Renal pelvis (tissue), 1 donor: ENCODE measurements at regions not wholly inside any gene's neighbourhood (a gene's known extent, or its start where the extent isn't known, plus 50 kb on each side); places are given as distances from the start of the nearest gene placed in this dataset.
"Not testable (repeated sequence)": the region's sequence is repeated elsewhere in the genome, so short reads cannot be mapped to it uniquely, and the experiment has no call there.

Source experiments
- DNase-seq: peaks from one replicate; pipeline ENCODE4 v3.0.0-alpha.2; 2013

DNA sequence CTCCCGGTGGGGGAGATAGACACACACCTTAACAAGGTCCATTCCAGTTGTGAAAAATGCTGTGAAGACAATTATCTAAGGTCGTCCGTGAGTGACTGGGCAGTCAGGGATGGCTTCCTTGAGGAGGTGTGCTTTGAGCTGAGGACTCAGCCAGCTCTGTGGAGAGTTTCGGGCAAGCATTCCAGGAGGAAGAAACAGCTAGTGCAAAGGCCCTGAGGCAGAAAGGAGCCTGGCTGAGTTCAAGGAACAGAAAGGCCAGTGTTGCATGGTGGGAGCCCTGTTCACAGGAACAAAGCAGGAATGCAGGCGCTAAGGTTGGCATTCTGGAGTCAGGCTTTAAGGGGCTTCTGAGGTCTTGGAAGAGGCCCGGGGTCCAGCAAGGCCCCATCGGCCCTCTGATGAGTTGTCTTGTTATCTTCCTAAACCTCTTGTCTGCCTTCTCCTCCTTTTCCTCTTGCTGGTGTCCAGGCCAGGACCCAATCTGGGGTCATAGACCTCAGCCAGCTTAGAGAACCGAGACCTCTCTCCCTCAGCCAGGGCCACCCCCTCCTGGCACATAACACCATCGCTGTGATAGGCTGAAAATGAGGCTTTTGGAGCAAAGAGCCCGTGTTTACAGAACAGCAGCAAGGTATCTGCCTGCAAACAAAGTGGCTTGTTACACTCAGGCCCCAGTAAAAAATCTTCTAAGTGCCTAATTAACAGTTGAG is 270.2 kb upstream of the MVB12B start:
- DNase-seq, result no peak

DNA sequence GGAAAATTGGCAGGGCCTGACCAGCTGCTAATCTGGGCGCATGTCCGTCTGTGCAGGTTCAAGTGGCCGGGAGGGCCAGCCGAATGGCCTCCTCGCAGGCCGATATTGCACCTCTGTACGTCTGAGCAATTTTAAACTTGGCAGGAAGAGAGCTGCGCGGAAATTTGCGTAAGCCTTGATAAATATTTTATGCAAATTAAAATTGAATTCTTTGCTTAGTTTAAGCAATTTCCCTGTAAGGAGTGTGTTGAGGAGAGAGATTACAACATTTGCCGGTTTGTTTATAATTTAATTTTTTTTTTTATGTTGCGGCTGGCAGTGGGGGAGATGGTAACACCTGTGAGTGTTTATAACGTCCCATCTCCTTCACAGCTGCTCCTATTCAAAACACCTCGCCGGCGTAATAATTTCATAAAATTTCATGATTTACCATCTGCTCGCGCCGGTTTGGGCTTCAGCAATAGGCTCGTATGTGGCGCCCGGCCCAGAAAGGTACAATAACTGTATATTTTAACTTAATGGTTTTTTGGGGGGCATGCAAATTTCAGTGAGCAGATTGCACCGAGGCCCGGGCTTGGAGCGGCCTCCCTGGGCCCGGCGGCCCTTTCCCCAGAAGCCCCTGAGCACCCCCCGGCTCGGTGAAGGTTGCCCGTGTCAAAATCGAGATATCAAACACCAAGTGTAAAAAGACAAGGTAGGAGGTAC is 269.4 kb upstream of the MVB12B start:
- DNase-seq, result no peak

- DNase-seq, result no peak
Observed at GRCh38 chr9:126058011-126058531, 268.6 kb upstream of the MVB12B start.

- no peak for DNase-seq
Observed at GRCh38 chr9:126058591-126058990, 268.0 kb upstream of the MVB12B start.

DNA sequence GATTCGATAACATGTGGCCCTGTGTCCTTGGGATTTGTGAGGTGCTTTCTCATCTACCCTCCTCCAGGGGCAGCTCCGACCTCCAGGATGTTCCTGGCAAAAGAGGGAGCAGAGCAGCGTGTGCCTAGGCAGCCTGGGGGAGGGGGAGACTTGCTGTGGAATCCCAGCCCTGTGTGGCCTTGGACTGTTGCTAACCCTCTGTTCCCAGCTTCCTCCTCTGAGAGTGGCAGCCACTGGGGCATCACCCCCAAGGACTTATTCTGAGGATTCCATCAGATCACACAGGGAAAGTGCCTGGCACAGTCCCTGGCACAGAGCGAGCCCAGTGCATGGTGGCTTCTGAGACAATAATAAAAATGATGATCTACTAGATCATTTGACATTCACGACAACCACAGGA is 265.1 kb upstream of the MVB12B start:
- DNase-seq, result no peak

GRCh38 chr9:126062158-126062886 is 264.3 kb upstream of the MVB12B start:
- no peak for DNase-seq

GRCh38 chr9:126063326-126063725 is 263.3 kb upstream of the MVB12B start:
- no peak for DNase-seq

DNA sequence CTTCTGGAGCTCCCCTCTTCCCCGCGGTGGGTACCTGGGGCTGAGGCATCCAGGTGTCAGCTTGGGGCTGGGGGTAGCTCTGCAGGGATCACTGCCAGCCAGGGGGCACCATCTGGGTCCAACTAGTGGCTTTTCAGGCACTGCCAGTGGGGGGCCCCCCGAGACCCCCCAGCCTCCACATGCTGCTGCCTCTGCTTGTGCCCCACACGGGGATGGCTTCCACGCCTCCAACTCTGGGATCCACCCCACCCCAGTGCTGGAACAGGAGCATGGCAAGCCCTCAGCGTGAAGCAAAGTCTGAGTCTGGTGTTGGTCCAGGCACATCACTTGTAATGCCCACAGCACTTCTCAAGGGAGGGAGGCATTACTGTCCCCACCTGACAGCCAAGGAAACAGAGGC is 260.5 kb upstream of the MVB12B start:
- DNase-seq, result no peak

DNA sequence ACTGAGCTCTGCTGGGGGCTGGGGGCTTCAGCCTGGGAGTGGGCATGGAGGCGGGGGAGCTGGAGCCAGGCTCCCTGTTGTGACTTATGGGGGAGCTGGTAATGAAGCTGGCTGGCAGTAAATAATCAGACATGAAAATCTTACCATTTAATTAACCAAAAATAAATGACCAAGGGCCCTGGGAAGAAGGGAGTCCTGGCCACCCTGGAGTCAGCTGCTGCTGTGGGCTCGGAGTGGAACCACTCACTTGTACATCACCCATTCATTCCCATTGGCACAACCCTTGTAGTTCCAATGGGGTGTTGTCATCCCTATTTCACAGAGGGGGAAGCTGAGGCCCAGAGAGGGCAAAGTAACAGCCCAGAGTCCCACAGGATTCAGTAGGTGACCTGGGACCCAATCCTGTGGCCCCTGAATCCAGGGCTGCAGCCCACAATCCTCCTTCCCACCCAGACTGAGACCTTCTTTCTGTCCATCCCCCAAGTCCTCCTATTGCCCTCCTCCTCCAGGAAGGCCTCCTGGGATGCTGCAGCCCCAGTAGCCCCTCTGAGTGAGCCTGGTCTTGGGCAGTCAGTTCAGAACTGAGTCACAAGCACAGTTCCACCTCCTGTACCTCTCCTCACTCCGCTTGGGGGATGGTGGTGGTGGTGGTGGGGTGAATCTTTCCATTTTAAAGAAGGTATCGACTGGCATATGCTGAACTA is 259.4 kb upstream of the MVB12B start:
- DNase-seq, result no peak

- no peak for DNase-seq
Observed at GRCh38 chr9:126068534-126069230, 257.9 kb upstream of the MVB12B start.

DNA sequence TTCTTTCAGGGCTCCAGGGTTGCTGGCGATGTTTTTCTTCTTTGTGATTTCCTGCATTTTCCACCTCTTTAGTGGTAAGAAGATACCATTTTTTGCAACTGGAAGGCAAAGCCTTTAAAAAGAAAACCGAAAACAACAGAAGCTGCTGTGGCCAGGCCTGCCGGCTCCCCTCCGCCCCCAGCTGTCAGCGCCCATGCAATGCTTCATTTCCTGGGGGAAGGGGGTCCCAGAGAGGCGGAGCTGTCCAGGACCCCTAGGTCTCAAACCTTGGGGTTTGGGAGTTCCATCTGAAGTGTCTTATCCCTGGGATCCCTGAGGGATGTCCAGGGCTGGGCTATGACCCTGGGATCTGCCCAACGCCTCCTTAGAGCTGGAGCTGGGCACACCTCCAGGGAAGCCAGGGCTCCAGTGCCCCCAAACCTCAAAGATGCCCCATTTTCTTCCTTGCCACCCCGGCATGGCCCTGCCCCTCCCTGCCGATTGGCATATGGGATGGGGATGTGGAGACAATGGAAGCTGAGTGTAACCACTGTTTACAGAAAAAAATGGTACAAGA is 257.2 kb upstream of the MVB12B start:
- DNase-seq, result no peak

- no peak for DNase-seq
Observed at GRCh38 chr9:126070058-126070655, 256.5 kb upstream of the MVB12B start.

DNA sequence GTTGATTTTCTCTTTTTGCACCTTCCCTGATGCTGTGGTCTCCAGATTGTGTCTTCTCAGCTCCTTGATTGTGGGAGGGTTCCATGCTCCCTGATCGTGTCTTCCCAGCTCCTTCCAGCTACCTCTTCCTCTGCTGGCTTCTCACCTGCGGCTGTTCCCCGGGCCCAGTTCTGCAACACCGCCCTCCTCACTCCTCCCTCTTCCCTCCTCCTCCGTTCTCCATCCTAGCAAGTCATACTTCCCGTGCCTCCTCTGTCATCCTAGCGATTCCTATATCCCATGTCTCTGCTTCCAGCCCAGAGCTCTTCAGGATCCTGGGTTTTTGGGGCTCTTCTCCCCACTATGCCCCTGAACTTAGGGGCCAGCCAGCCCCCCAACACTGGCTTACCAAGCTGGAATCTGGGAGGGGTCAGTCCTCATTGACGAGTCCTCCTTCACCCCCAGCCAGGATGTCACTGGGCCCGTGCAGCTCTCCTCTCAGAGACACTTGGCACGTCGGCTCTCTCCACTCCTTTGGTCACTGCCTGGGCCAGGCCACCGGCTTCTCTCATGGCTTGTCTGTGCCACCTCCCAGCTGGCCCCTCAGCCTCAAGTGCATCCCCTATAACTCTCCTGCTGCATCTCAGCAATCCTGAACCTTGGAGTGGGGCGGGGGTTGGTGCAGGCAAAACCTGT is 255.4 kb upstream of the MVB12B start:
- DNase-seq, result no peak

DNA sequence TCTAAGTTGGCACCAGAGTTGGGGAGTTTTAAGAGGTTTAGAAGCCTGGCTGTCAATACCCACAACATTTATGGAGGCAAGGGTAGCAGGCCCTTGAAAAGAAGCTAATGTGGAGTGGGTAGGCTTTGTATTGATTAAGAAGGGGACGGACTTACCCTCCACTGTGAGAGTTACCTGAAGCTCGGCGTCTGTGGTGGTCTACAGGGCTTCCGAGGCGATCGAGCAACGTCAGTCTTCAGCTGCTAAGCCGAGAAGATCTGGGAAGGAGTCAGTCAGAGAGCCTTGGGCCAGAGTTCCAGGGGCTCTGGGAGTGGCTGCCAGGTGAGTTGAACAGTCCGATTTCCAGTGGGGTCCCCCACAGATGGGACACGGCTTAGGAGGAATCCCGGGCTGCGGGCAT is 249.0 kb upstream of the MVB12B start:
- DNase-seq, result not testable (repeated sequence)

GRCh38 chr9:126080641-126081040 is 246.0 kb upstream of the MVB12B start:
- DNase-seq, result no peak

DNA sequence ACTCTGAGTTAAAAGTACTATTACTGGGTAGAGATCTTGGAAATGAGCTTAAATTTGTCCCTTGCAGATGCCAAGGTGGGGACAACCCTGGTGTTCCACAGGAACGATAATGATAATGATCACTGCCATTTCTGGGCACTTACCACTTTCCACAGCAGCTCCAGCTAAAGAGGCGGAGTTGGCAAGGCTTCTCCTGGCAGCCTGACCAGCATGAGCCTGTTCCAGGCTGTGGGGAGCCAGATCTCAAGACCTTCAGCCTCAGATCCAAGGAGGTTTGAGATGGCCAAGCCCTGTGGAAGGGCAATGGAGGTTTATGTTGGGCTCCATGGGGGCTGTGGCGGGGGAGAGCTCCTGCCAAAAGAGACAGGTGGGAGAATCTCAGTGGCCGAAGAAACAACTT is 244.9 kb upstream of the MVB12B start:
- no peak for DNase-seq

DNA sequence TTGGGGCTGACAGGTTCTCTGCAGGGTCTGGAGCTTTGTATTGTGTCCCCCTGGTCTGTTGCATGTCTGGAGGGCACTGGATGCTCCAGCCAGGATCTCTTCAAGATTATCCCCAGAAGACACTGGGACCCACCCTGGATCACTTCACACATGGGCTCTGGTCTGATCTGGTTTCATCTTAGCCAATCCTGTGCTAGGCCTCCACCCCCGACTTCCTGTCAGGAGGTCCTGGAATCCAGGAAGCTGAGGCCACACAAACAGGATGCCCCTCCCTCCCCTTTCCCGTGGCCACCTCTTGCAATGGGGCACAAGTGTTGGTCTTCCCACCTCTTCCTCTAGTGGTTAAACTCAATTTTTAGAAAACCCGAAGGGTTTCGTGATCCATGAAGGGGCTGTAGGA is 242.6 kb upstream of the MVB12B start:
- DNase-seq, result no peak

DNA sequence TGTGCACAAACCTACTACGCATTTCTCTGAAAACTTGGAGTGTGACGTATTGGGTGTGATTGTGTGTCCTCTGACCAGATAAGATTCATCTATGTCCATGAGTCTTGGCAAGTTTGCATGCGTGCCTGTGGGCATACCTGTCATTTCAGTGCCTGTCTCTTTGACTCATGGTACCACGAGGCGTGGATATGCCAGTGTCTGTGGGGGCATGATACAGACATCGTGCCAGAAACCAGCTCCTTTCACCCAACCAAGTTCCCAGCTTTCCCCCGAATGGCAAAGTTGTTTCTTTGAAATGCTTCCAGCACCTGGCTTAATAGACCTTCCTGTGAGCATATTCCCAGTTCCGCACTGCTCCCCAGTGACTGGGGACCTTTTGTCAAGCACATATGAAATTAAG is 241.9 kb upstream of the MVB12B start:
- no peak for DNase-seq

GRCh38 chr9:126085170-126085569 is 241.5 kb upstream of the MVB12B start:
- DNase-seq, result no peak

DNA sequence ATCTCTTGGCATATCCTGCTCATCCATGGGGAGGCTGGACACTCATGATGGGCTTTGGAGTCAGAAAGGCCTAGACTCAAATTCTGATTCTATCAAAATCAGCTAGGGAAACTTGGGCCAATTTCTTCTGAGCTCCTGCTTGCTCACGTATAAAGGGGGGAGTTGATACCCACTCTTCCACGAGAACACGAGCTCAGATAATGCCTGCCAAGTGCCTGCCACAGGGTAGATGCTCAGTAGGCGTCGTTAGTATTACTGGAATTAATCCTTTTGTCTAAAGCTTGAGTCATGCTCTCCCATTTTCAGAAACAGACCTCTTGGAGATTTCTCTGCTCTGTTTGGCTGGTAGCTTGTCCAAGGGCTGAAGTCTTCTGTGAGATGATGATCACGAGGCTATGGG is 238.3 kb upstream of the MVB12B start:
- DNase-seq, result no peak
